ENCODE measurements at regions not wholly inside any gene's neighbourhood (a gene's known extent, or its start where the extent isn't known, plus 50 kb on each side); places are given as distances from the start of the nearest gene placed in this dataset.

DNA sequence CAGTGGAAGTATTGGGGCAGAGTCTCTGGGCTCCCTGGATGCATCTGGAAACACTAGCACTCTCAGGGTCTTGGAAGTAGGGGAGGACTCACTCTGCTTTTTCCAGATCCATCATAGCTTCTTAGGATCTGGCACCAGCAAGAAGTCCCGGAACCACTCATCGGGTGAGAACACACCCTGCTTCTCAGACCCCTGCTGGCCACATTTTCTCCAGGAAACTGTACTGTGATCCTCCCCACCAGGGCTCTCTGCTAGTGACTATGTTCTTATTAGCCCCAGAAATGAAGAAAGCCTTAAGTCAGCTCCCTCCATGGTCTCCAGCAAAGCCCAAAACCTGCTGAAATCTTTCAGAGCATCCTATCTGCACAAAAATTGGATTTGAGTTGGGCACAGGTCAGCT lies 197.3 kb upstream of the GADL1 start:
- peak; percentile 21; the same call in 1 of the 2 replicates for TF ChIP-seq CTCF (conservative IDR thresholded peaks at IDR 0.05; ENCODE audit: low read length)
- TF ChIP-seq EZH2phosphoT487 (IDR thresholded peaks at IDR 0.05; ENCODE audit: borderline replicate concordance) = no peak

All from Loucy (cell line).